ENCODE measurements at regions not wholly inside any gene's neighbourhood (a gene's known extent, or its start where the extent isn't known, plus 50 kb on each side); places are given as distances from the start of the nearest gene placed in this dataset.
A peak's percentile ranks its signal among the peaks of the same experiment; 100 is the strongest.
"Not testable (repeated sequence)": the region's sequence is repeated elsewhere in the genome, so short reads cannot be mapped to it uniquely, and the experiment has no call there.

GRCh38 chr6:11944111-11944510, 68.0 kb upstream of the HIVEP1 start:
- H3K4me3 ChIP-seq = no peak overlapping the region
- H2AFZ ChIP-seq = no peak overlapping the region
- H3K36me3 ChIP-seq (ENCODE audit: low read depth) = no peaks in the 10 kb centered on the region
- H3K4me2 ChIP-seq (ENCODE audit: unreplicated experiment) = no peak overlapping the region
- no peak for DNase-seq
- H3K9me2 ChIP-seq (ENCODE audit: insufficient read depth) = no peaks in the 10 kb centered on the region
- H3K9ac ChIP-seq = no peak overlapping the region
- no peaks in the 10 kb centered on the region for H3F3A ChIP-seq (ENCODE audit: insufficient read depth)
- H3K9me3 ChIP-seq (ENCODE audit: low read depth) = no peaks in the 10 kb centered on the region
- TF ChIP-seq EZH2 (IDR thresholded peaks at IDR 0.05; ENCODE audit: insufficient read depth, poor library complexity, severe bottlenecking) (no peak), EZH2phosphoT487 (IDR thresholded peaks at IDR 0.05; ENCODE audit: insufficient read depth, low read depth) (no peak)
- no peak overlapping the region for H3K27ac ChIP-seq
- H3K4me1 ChIP-seq (ENCODE audit: insufficient read depth) = no peaks in the 10 kb centered on the region
- no peaks in the 10 kb centered on the region for H4K20me1 ChIP-seq (ENCODE audit: insufficient read depth)
- H3K27me3 ChIP-seq (replicated peaks; ENCODE audit: insufficient read depth) = no peaks in the 10 kb centered on the region
- H3K79me2 ChIP-seq (ENCODE audit: insufficient read depth) = no peaks in the 10 kb centered on the region
- 94 to 100% methylated on average over 1 of the region's 1 CpG for WGBS, 2 experiments (ENCODE audit: low coverage in 1 of 2, low lambda C conversion rate in 2 of 2, missing lambda C conversion rate in 2 of 2)
- in situ Hi-C loops (cut with MboI) = no loop called here

- H3K4me3 ChIP-seq = no peak overlapping the region
- H3K4me1 ChIP-seq (ENCODE audit: insufficient read depth) = no peaks in the 10 kb centered on the region
- H3K27ac ChIP-seq = no peak overlapping the region
- H3F3A ChIP-seq (ENCODE audit: insufficient read depth) = no peaks in the 10 kb centered on the region
- H3K36me3 ChIP-seq (ENCODE audit: low read depth) = no peaks in the 10 kb centered on the region
- no peak for TF ChIP-seq EZH2phosphoT487 (IDR thresholded peaks at IDR 0.05; ENCODE audit: insufficient read depth, low read depth)
- TF ChIP-seq EZH2 (IDR thresholded peaks at IDR 0.05; ENCODE audit: insufficient read depth, poor library complexity, severe bottlenecking) = no peak
- H3K9me3 ChIP-seq (ENCODE audit: low read depth) = no peaks in the 10 kb centered on the region
- no peaks in the 10 kb centered on the region for H3K27me3 ChIP-seq (replicated peaks; ENCODE audit: insufficient read depth)
- no peaks in the 10 kb centered on the region for H3K9me2 ChIP-seq (ENCODE audit: insufficient read depth)
- H4K20me1 ChIP-seq (ENCODE audit: insufficient read depth) = no peaks in the 10 kb centered on the region
- in situ Hi-C loops (cut with MboI) = no loop called here
- no peak for DNase-seq
- WGBS, 2 experiments (ENCODE audit: low coverage in 1 of 2, low lambda C conversion rate in 2 of 2, missing lambda C conversion rate in 2 of 2) = 96 to 100% methylated on average over 5 of the region's 5 CpGs
- no peak overlapping the region for H3K4me2 ChIP-seq (ENCODE audit: unreplicated experiment)
- H3K9ac ChIP-seq = no peak overlapping the region
- H2AFZ ChIP-seq = no peak overlapping the region
- no peaks in the 10 kb centered on the region for H3K79me2 ChIP-seq (ENCODE audit: insufficient read depth)
Measured at GRCh38 chr6:11943060-11943459, 69.1 kb upstream of the HIVEP1 start.

- Histone ChIP-seq H3K9me2 (ENCODE audit: insufficient read depth) (no peaks in the 10 kb centered on the region), H3K4me3 (no peak overlapping the region), H3F3A (ENCODE audit: insufficient read depth) (no peaks in the 10 kb centered on the region), H2AFZ (no peak overlapping the region), H4K20me1 (ENCODE audit: insufficient read depth) (no peaks in the 10 kb centered on the region), H3K27me3 (replicated peaks; ENCODE audit: insufficient read depth) (no peaks in the 10 kb centered on the region), H3K36me3 (ENCODE audit: low read depth) (no peaks in the 10 kb centered on the region), H3K4me2 (ENCODE audit: unreplicated experiment) (no peak overlapping the region), H3K9ac (no peak overlapping the region), H3K9me3 (ENCODE audit: low read depth) (no peaks in the 10 kb centered on the region), H3K79me2 (ENCODE audit: insufficient read depth) (no peaks in the 10 kb centered on the region), H3K27ac (no peak overlapping the region), H3K4me1 (ENCODE audit: insufficient read depth) (no peaks in the 10 kb centered on the region)
- TF ChIP-seq EZH2phosphoT487 (IDR thresholded peaks at IDR 0.05; ENCODE audit: insufficient read depth, low read depth) (no peak), EZH2 (IDR thresholded peaks at IDR 0.05; ENCODE audit: insufficient read depth, poor library complexity, severe bottlenecking) (no peak)
- DNase-seq = no peak
- WGBS, 2 experiments (ENCODE audit: low coverage in 1 of 2, low lambda C conversion rate in 2 of 2, missing lambda C conversion rate in 2 of 2) = 91 to 93% methylated on average over 4 of the region's 4 CpGs
- in situ Hi-C loops (cut with MboI) = no loop called here
Measured at GRCh38 chr6:11942185-11942864, 69.8 kb upstream of the HIVEP1 start.

GRCh38 chr6:11940532-11941166, 71.5 kb upstream of the HIVEP1 start:
- WGBS, 2 experiments (ENCODE audit: low coverage in 1 of 2, low lambda C conversion rate in 2 of 2, missing lambda C conversion rate in 2 of 2) = 75 to 76% methylated on average over 8 of the region's 8 CpGs
- H3K27me3 ChIP-seq (replicated peaks; ENCODE audit: insufficient read depth); H4K20me1 ChIP-seq (ENCODE audit: insufficient read depth); H3K27ac ChIP-seq; H3F3A ChIP-seq (ENCODE audit: insufficient read depth); H3K79me2 ChIP-seq (ENCODE audit: insufficient read depth); H3K4me2 ChIP-seq (ENCODE audit: unreplicated experiment); H3K4me1 ChIP-seq (ENCODE audit: insufficient read depth); DNase-seq; H3K36me3 ChIP-seq (ENCODE audit: low read depth); H3K4me3 ChIP-seq; H3K9ac ChIP-seq; H3K9me2 ChIP-seq (ENCODE audit: insufficient read depth); in situ Hi-C loops (cut with MboI); H3K9me3 ChIP-seq (ENCODE audit: low read depth): not testable (repeated sequence)
- H2AFZ ChIP-seq = 0 out of 2 replicates have a peak overlapping the region, but pooled peaks have one; percentile 39
